GM12878 (cell line): ENCODE measurements at regions not wholly inside any gene's neighbourhood (a gene's known extent, or its start where the extent isn't known, plus 50 kb on each side); places are given as distances from the start of the nearest gene placed in this dataset.

Source experiments
- ATAC-seq: fragments of 200-7000 bp; cut with Tn5 transposase; 3 replicates; pipeline ENCODE4 v1.9.1; 2020; ENCODE audit warnings: mild to moderate bottlenecking, moderate library complexity
- BruUV-seq: library from RNA; stranded (reverse); fragments of 400-500 nt; replicated peaks from 2 replicates; lab custom pipeline; 2021; lab: Mats Ljungman, UMichigan
- CTCF ChIA-PET: fragments of 300-600 bp; sonication (Branson Sonifier 250); formaldehyde crosslinking; extraction: SDS; loops from one replicate; lab custom pipeline; 2021; ENCODE audit warnings: inconsistent platforms; lab: Yijun Ruan, JAX
- POLR2A ChIA-PET: fragments of 350-600 bp; formaldehyde crosslinking; extraction: SDS; loops from one replicate; lab custom pipeline; 2021; ENCODE audit warnings: inconsistent platforms; lab: Charles Lee
- RAD21 ChIA-PET: fragments of 300-600 bp; sonication (Branson Sonifier 250); formaldehyde crosslinking; loops from one replicate; lab custom pipeline; 2023; ENCODE audit warnings: antibody characterized with exemption; ENCODE audit not compliant: unreplicated experiment; lab: Charles Lee
- SMC1A ChIA-PET: fragments of 300-600 bp; sonication (Branson Sonifier 250); formaldehyde crosslinking; loops from one replicate; lab custom pipeline; 2023; ENCODE audit not compliant: unreplicated experiment, uncharacterized antibody; lab: Charles Lee
- DNase-seq: peaks from one replicate; pipeline ENCODE4 v3.0.0-alpha.2; 2011; ENCODE audit warnings: low read depth, low spot score
- FAIRE-seq: peaks from 3 replicates; lab custom pipeline; 2011; peaks lifted over from hg19 to GRCh38; lab: Jason Lieb, UNC
- H2AFZ ChIP-seq: 2 replicates; pipeline ENCODE4 v1.6.0; 2011; ENCODE audit warnings: low read depth, low read length, control low read depth; ENCODE audit not compliant: control insufficient read depth
- H3K27ac ChIP-seq: 2 replicates; pipeline ENCODE4 v1.5.1; 2011; ENCODE audit warnings: control low read depth; ENCODE audit not compliant: control insufficient read depth, insufficient read depth
- H3K27me3 ChIP-seq, 2 experiments: replicated peaks in 1 of 2; 2 replicates each; pipeline versions ENCODE4 v1.6.0 to v1.6.1; 2011; ENCODE audit warnings: low read length in 1 of 2; ENCODE audit not compliant: control insufficient read depth in 2 of 2, insufficient read depth in 2 of 2
- H3K36me3 ChIP-seq, 2 experiments: 2 replicates each; pipeline ENCODE4 v1.5.1; 2011; ENCODE audit warnings: low read length in 1 of 2; ENCODE audit not compliant: control insufficient read depth in 2 of 2, insufficient read depth in 2 of 2
- H3K4me1 ChIP-seq: 2 replicates; pipeline ENCODE4 v1.6.1; 2011; ENCODE audit warnings: mild to moderate bottlenecking, low read length, moderate library complexity, mixed read lengths; ENCODE audit not compliant: control insufficient read depth, insufficient read depth
- H3K4me2 ChIP-seq: 2 replicates; pipeline ENCODE4 v1.6.0; 2011; ENCODE audit warnings: control low read depth; ENCODE audit not compliant: control insufficient read depth, insufficient read depth
- H3K4me3 ChIP-seq: fragments of 200-600 bp; sonication (generic); 2 replicates; pipeline ENCODE4 v1.5.1; 2016
- H3K79me2 ChIP-seq: 2 replicates; pipeline ENCODE4 v1.6.0; 2011; ENCODE audit warnings: low read length; ENCODE audit not compliant: control insufficient read depth, insufficient read depth
- H3K9ac ChIP-seq: 2 replicates; pipeline ENCODE4 v1.8.0; 2011; ENCODE audit warnings: low read length, control low read depth, mixed read lengths; ENCODE audit not compliant: control insufficient read depth, insufficient read depth
- H3K9me3 ChIP-seq: replicated peaks from 3 replicates; pipeline ENCODE4 v1.5.1; 2011; ENCODE audit warnings: mild to moderate bottlenecking, low read length; ENCODE audit not compliant: control insufficient read depth, insufficient read depth
- H4K20me1 ChIP-seq: 2 replicates; pipeline ENCODE4 v1.6.0; 2011; ENCODE audit not compliant: control insufficient read depth, insufficient read depth
- CREM ChIP-seq: IDR thresholded peaks from 2 replicates; pipeline ENCODE4 v1.6.1; 2014; ENCODE audit warnings: antibody characterized with exemption, low read depth
- ETV6 ChIP-seq, 2 experiments: fragments of 450-650 bp in 1 of 2; IDR thresholded peaks in 1 of 2; conservative IDR thresholded peaks in 1 of 2; 2 replicates each; pipeline ENCODE4 v1.6.1; 2014; ENCODE audit warnings: antibody characterized with exemption in 1 of 2, borderline replicate concordance in 1 of 2, low read depth in 1 of 2, mild to moderate bottlenecking in 1 of 2, moderate library complexity in 1 of 2
- LARP7 ChIP-seq: fragments of 450-650 bp; IDR thresholded peaks from 2 replicates; pipeline ENCODE4 v1.6.1; 2017; ENCODE audit warnings: mild to moderate bottlenecking
- MEF2B ChIP-seq: fragments of 450-650 bp; IDR thresholded peaks from 2 replicates; pipeline ENCODE4 v1.6.1; 2018; ENCODE audit warnings: mild to moderate bottlenecking, moderate library complexity; ENCODE audit not compliant: partially characterized antibody, poor library complexity, severe bottlenecking
- MTA2 ChIP-seq: fragments of 450-650 bp; IDR thresholded peaks from 2 replicates; pipeline ENCODE4 v1.6.1; 2016; ENCODE audit warnings: low read depth, mild to moderate bottlenecking, moderate library complexity
- POLR2AphosphoS5 ChIP-seq: IDR thresholded peaks from 2 replicates; pipeline ENCODE4 v1.6.1; 2011; ENCODE audit warnings: mild to moderate bottlenecking, low read length, inconsistent platforms
- SIX5 ChIP-seq: IDR thresholded peaks from 2 replicates; pipeline ENCODE4 v1.6.1; 2011; ENCODE audit warnings: mild to moderate bottlenecking, low read depth, low read length, moderate library complexity; ENCODE audit not compliant: severe bottlenecking
- TCF12 ChIP-seq: IDR thresholded peaks from 2 replicates; pipeline ENCODE4 v1.6.1; 2011; ENCODE audit warnings: low read depth, mild to moderate bottlenecking, low read length
- TCF3 ChIP-seq: IDR thresholded peaks from 2 replicates; pipeline ENCODE4 v1.6.1; 2012; ENCODE audit warnings: low read depth, mild to moderate bottlenecking, low read length, borderline replicate concordance; ENCODE audit not compliant: insufficient read depth
- WGBS: methylation state at CpG from one replicate; pipeline ENCODE4 v1.1.6; 2016; ENCODE audit warnings: low lambda C conversion rate; ENCODE audit not compliant: insufficient replicate concordance, insufficient coverage; ENCODE audit errors: missing lambda C conversion rate; 5-methylcytosine and 5-hydroxymethylcytosine counted together
- in situ Hi-C: fragments of 300-500 bp; cut with MboI; formaldehyde crosslinking; loops from 9 replicates; pipeline ENCODE4 v1.14.3; 2018; ENCODE audit warnings: mixed read lengths
- intact Hi-C: fragments of 100-400 bp; cut with micrococcal nuclease; formaldehyde crosslinking; loops from one replicate; pipeline ENCODE4 v1.14.2; 2022; ENCODE audit not compliant: unreplicated experiment
- TF ChIP-seq, protein P1 (sequence below): fragments of 450-650 bp; conservative IDR thresholded peaks from 2 replicates; pipeline ENCODE4 v1.6.1; 2017; ENCODE audit warnings: mild to moderate bottlenecking, moderate library complexity
- TF ChIP-seq, protein P2 (sequence below): IDR thresholded peaks from 2 replicates; pipeline ENCODE4 v1.6.1; 2011; ENCODE audit warnings: mild to moderate bottlenecking, low read depth, low read length, moderate library complexity; ENCODE audit not compliant: insufficient replicate concordance
- TF ChIP-seq, protein P3 (sequence below): IDR thresholded peaks from 2 replicates; pipeline ENCODE4 v1.6.1; 2012; ENCODE audit warnings: low read length, inconsistent platforms
- TF ChIP-seq, protein P4 (sequence below): fragments of 450-650 bp; formaldehyde crosslinking; IDR thresholded peaks from 2 replicates; pipeline ENCODE4 v1.4.0; 2020; ENCODE audit warnings: mild to moderate bottlenecking, moderate library complexity
- TF ChIP-seq, protein P5 (sequence below), 3 experiments: IDR thresholded peaks in 2 of 3; conservative IDR thresholded peaks in 1 of 3; 2 replicates each; pipeline ENCODE4 v1.5.1; 2011; ENCODE audit warnings: low read depth in 3 of 3, low read length in 3 of 3, mild to moderate bottlenecking in 3 of 3, control low read depth in 2 of 3, moderate library complexity in 2 of 3, inconsistent platforms in 1 of 3, mixed read lengths in 1 of 3; ENCODE audit not compliant: control insufficient read depth in 2 of 3, insufficient read depth in 1 of 3; ENCODE audit errors: extremely low read depth in 1 of 3

DNA sequence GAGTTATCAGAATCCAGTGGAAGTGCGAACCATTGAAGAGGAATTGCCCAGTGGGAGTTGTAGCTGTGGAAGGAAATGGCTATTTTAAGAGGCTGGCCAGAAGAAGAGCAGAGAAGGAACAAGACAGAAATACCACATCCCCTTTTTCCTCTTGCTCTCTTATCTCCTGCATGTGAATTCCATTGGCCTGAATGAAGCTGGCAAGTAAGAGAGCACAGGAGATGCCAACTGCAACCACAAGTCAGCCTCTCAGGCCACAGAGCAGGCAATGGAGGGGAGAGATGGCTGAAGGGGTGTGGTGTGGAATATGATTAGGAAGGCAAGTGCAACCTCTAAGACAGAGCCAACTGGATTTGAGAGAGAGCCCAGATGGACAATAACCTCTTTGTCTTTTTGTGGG, 362.7 kb upstream of the IMPG1 start:
- Histone ChIP-seq H2AFZ (no peak overlapping the region), H3K4me2 (no peak overlapping the region), H3K9me3 (no peaks in the 10 kb centered on the region), H3K4me1 (no peaks in the 10 kb centered on the region), H3K79me2 (no peaks in the 10 kb centered on the region), H3K27ac (no peak overlapping the region), H3K9ac (no peak overlapping the region), H3K36me3 (no peaks in the 10 kb centered on the region), H3K27me3 (no peaks in the 10 kb centered on the region), H4K20me1 (no peaks in the 10 kb centered on the region), H3K4me3 (no peak overlapping the region)
- FAIRE-seq (no peak), DNase-seq (no peak), ATAC-seq (no peak)
- ChIA-PET RAD21 (no interaction called here), POLR2A (no interaction called here), SMC1A (no interaction called here), CTCF (no interaction called here)
- TF ChIP-seq POLR2AphosphoS5: no peak
- no peak for TF ChIP-seq MTA2
- TF ChIP-seq, protein P1, sequence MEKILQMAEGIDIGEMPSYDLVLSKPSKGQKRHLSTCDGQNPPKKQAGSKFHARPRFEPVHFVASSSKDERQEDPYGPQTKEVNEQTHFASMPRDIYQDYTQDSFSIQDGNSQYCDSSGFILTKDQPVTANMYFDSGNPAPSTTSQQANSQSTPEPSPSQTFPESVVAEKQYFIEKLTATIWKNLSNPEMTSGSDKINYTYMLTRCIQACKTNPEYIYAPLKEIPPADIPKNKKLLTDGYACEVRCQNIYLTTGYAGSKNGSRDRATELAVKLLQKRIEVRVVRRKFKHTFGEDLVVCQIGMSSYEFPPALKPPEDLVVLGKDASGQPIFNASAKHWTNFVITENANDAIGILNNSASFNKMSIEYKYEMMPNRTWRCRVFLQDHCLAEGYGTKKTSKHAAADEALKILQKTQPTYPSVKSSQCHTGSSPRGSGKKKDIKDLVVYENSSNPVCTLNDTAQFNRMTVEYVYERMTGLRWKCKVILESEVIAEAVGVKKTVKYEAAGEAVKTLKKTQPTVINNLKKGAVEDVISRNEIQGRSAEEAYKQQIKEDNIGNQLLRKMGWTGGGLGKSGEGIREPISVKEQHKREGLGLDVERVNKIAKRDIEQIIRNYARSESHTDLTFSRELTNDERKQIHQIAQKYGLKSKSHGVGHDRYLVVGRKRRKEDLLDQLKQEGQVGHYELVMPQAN: no peak
- TF ChIP-seq, protein P2, sequence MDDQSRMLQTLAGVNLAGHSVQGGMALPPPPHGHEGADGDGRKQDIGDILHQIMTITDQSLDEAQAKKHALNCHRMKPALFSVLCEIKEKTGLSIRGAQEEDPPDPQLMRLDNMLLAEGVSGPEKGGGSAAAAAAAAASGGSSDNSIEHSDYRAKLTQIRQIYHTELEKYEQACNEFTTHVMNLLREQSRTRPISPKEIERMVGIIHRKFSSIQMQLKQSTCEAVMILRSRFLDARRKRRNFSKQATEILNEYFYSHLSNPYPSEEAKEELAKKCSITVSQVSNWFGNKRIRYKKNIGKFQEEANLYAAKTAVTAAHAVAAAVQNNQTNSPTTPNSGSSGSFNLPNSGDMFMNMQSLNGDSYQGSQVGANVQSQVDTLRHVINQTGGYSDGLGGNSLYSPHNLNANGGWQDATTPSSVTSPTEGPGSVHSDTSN: no peak
- TF ChIP-seq LARP7: no peak
- TF ChIP-seq, protein P3, sequence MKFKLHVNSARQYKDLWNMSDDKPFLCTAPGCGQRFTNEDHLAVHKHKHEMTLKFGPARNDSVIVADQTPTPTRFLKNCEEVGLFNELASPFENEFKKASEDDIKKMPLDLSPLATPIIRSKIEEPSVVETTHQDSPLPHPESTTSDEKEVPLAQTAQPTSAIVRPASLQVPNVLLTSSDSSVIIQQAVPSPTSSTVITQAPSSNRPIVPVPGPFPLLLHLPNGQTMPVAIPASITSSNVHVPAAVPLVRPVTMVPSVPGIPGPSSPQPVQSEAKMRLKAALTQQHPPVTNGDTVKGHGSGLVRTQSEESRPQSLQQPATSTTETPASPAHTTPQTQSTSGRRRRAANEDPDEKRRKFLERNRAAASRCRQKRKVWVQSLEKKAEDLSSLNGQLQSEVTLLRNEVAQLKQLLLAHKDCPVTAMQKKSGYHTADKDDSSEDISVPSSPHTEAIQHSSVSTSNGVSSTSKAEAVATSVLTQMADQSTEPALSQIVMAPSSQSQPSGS: no peak
- no peak for TF ChIP-seq ETV6 (conservative IDR thresholded peaks at IDR 0.05 in 1 of 2, IDR thresholded peaks at IDR 0.05 in 1 of 2; ENCODE audit: borderline replicate concordance in 1 of 2, low read depth in 1 of 2)
- TF ChIP-seq SIX5: no peak
- no peak for TF ChIP-seq MEF2B
- TF ChIP-seq, protein P4, sequence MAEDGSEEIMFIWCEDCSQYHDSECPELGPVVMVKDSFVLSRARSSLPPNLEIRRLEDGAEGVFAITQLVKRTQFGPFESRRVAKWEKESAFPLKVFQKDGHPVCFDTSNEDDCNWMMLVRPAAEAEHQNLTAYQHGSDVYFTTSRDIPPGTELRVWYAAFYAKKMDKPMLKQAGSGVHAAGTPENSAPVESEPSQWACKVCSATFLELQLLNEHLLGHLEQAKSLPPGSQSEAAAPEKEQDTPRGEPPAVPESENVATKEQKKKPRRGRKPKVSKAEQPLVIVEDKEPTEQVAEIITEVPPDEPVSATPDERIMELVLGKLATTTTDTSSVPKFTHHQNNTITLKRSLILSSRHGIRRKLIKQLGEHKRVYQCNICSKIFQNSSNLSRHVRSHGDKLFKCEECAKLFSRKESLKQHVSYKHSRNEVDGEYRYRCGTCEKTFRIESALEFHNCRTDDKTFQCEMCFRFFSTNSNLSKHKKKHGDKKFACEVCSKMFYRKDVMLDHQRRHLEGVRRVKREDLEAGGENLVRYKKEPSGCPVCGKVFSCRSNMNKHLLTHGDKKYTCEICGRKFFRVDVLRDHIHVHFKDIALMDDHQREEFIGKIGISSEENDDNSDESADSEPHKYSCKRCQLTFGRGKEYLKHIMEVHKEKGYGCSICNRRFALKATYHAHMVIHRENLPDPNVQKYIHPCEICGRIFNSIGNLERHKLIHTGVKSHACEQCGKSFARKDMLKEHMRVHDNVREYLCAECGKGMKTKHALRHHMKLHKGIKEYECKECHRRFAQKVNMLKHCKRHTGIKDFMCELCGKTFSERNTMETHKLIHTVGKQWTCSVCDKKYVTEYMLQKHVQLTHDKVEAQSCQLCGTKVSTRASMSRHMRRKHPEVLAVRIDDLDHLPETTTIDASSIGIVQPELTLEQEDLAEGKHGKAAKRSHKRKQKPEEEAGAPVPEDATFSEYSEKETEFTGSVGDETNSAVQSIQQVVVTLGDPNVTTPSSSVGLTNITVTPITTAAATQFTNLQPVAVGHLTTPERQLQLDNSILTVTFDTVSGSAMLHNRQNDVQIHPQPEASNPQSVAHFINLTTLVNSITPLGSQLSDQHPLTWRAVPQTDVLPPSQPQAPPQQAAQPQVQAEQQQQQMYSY: no peak
- no peak for TF ChIP-seq TCF12
- no peak for TF ChIP-seq TCF3
- TF ChIP-seq, protein P5, sequence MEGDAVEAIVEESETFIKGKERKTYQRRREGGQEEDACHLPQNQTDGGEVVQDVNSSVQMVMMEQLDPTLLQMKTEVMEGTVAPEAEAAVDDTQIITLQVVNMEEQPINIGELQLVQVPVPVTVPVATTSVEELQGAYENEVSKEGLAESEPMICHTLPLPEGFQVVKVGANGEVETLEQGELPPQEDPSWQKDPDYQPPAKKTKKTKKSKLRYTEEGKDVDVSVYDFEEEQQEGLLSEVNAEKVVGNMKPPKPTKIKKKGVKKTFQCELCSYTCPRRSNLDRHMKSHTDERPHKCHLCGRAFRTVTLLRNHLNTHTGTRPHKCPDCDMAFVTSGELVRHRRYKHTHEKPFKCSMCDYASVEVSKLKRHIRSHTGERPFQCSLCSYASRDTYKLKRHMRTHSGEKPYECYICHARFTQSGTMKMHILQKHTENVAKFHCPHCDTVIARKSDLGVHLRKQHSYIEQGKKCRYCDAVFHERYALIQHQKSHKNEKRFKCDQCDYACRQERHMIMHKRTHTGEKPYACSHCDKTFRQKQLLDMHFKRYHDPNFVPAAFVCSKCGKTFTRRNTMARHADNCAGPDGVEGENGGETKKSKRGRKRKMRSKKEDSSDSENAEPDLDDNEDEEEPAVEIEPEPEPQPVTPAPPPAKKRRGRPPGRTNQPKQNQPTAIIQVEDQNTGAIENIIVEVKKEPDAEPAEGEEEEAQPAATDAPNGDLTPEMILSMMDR (IDR thresholded peaks at IDR 0.05 in 2 of 3, conservative IDR thresholded peaks at IDR 0.05 in 1 of 3; ENCODE audit: control insufficient read depth in 2 of 3, extremely low read depth in 1 of 3, insufficient read depth in 1 of 3, low read depth in 3 of 3, low read length in 3 of 3): no peak
- no peak for TF ChIP-seq CREM
- intact Hi-C loops (no loop called here), in situ Hi-C loops (no loop called here)
- no TSS peak for BruUV-seq
- WGBS: 6% methylated on average over 1 of the region's 1 CpG
